Caki2 (cell line): ENCODE measurements at regions not wholly inside any gene's neighbourhood (a gene's known extent, or its start where the extent isn't known, plus 50 kb on each side); places are given as distances from the start of the nearest gene placed in this dataset.
"Not testable (repeated sequence)": the region's sequence is repeated elsewhere in the genome, so short reads cannot be mapped to it uniquely, and the experiment has no call there.

Experiments
- DNase-seq: peaks from one replicate; pipeline ENCODE4 v3.0.0-alpha.2; 2015; ENCODE audit warnings: low read depth
- in situ Hi-C: cut with HindIII; loops from 2 replicates; pipeline ENCODE4 v1.10.0; 2016; ENCODE audit warnings: low sequenced_read_pairs, low pct_unique_long_range_greater_than_20kb, mixed read lengths

DNA sequence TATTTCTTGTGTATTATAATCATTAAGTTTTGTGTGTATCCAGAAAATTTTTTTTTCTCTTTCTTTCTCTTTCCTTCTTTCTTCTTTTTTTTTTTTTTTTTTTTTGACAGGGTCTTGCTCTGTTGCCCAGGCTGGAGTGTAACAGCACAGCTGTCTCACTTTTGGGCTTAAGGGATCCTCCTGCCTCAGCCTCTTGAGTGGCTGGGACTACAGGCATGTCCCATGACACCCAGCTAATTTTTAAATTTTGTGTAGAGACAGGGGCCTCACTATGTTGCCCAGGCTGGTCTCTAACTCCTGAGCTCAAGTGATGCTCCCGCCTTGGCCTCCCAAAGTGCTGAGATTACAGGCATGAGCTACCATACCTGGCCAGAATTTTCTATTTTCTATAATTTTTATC lies 120.2 kb upstream of the LDB2 start:
- in situ Hi-C loops = not testable (repeated sequence)

DNA sequence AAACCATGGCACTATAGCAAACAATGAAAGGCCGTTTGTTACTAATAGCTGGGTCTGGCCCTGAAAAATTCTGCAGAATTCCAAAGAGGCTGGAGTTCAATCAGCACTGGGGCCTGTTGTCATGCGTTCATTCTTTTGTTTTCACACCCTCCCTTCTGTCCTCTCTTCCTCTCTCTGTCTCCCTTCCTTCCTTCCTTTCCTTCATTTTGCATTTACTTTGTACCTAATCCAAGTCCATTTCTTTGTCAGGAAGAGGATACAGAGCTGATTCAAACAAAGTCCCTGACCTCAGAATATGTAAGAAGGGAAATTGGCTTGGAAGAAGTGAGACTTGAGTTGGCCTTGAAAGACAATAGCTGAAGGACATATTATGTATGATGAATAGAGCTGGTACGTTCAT lies 119.6 kb upstream of the LDB2 start:
- in situ Hi-C loops = no loop called here
- DNase-seq = no peak

More for the DNA sequence above, 120.2 kb upstream of the LDB2 start:
- DNase-seq = not testable (repeated sequence)

DNA sequence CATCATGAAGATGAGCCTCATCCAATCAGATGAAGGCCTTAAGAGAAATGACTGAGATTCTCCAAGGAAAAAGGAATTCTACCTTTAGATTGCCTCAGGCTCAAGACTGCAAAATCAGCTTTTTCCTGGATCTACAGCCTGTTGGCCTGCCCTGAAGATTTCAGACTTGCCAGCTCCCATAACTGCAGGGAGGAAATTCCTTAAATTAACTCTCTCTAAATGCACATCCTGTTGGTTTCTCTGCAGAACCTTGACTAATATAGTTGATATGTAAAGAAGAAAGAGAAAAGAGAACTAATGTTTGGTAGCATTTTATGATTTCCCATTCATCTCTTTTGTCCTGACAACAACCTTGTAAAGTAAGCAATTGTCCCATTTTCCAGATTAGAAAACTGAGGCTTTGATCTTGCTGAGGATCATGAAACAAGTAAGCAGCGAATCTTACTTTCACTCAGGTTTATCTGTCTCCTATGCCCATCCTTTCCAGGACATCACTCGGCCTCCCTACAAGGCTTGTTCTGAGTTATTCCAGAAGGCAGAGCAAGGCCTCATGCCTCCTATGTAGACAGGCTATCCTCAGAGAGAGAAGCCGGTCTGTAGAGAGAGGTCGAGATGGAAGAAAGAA lies 115.0 kb upstream of the LDB2 start:
- no peak for DNase-seq
- in situ Hi-C loops = no loop called here

GRCh38 chr4:17012451-17012850 lies 114.0 kb upstream of the LDB2 start:
- in situ Hi-C loops = no loop called here
- DNase-seq = no peak

DNA sequence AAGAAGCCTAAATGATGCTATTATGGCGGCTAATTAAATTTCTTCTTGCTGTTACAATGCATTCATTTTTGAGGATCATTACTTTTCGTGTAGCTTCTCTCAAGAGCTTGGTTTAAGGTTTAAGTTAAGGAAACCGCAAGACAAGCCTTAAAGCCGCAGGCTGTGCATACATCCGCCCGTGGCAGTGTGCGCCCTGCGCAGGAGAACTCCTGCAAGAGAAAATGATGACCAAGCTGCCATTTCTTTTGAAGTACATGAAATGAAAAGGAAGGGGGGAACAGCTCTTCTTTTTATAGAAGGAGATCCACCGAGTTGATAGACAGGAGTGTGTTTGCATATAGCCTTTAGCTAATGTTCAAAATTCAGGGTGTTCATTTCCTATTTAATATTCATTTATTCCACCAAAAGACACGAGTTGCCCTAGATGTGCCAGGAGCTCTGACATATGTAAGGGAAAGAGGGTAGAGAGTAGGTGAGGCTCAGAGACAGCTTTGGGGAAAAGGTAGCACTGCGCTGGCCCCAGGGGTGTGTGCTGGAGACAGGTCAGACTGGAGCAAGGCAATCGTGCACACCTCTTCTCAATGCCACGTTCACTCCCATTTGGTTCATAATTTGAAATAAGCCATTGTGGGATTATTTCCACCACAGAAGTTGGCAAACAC lies 112.1 kb upstream of the LDB2 start:
- in situ Hi-C loops = no loop called here
- DNase-seq = no peak

- DNase-seq = no peak
- in situ Hi-C loops = no loop called here
Measured at GRCh38 chr4:17009871-17010367, 111.5 kb upstream of the LDB2 start.

DNA sequence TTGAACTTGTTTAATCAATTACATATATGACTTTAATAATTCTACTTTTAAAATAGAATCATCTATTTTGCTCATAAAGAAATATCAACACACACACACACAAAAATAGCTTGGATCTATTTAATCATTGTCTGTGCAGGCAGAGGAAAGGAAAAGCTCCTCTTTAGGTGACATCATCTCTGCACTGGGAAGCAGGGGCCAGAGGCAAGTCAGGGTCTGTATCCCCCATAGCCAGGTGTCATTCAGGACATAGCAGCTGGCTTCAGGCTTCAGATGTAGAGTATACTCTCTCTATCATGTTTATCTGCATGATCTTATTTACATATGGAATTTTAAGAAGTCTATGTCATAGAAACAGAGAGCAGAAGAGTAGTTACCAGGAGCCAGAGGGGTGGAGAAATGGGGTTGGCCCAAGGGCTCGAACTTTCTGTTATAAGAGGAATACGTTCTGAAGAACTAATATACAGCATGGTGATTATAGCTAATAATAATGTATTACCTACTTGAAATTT lies 110.4 kb upstream of the LDB2 start:
- in situ Hi-C loops = no loop called here
- DNase-seq = no peak

DNA sequence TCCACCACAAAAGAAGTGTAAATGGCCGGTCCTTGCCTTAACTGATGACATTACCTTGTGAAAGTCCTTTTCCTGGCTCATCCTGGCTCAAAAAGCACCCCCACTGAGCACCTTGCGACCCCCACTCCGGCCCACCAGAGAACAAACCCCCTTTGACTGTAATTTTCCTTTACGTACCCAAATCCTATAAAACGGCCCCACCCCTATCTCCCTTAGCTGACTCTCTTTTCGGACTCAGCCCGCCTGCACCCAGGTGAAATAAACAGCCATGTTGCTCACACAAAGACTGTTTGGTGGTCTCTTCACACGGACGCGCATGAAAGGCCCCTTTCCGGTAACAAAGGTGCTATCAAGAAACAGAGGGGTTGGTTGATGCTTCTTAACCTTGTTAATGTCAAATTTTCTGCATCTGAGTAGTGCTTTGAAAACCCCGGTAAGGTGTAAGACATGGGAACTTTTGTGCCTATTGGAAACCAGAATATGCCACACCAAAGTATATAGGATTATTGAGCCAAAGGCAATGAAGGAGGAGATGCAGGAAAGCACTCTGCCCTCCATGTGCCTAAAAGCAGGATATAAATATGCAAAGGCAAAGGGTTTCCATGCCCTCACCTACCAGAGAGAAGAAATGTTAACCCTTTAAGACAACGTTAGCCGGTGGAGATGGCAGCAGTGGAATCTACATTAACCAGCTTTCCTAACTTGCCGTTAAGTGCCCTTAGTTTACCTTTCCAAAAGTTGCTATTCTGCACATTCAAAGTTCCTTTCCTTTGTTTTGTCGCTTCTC lies 105.4 kb upstream of the LDB2 start:
- DNase-seq, in situ Hi-C loops: not testable (repeated sequence)

GRCh38 chr4:16995451-16995850 lies 97.0 kb upstream of the LDB2 start:
- no peak for DNase-seq
- in situ Hi-C loops = no loop called here

DNA sequence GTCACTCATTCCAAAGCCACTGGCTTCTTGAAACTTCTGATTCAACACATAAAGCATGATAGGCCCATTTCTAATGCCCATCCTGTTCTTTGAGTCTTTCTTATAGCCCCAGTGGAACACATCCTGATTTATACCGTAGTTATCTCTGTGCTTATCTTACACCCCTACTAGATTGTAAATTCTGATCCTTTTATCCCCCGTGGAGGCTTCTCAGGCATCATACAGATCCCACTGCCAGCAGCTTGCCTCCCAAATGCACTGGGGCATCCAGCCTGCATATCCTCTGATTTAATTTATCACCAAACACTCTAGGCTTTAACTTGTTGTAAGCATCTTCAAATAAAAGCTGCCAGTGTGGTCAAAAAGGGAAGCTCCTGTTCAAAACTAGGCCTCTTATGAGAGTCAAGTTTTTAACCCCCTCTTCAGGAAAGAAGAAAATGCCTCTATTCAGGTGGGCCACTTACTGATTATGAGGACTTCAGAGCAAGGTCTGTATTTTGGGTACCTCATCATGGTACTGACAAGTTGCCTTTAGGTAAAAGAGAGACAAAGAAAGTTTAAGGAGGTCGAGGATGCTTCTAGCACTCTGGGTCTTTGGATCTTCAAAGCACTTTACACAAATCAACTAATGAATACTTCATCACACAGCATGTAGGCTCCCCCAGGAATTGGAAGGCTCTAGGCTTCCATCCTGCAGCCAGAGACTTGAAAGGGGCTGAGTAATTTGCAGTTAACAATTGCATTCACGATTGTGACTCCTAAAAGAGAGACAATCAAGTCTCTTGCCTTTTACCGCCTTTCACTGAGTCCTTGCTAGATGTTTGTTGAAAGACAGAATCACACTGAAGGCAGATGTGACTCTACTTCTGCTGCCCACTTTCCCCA lies 95.8 kb upstream of the LDB2 start:
- DNase-seq = no peak
- in situ Hi-C loops = no loop called here

GRCh38 chr4:16992566-16993225 lies 94.3 kb upstream of the LDB2 start:
- DNase-seq = no peak
- in situ Hi-C loops = no loop called here

DNA sequence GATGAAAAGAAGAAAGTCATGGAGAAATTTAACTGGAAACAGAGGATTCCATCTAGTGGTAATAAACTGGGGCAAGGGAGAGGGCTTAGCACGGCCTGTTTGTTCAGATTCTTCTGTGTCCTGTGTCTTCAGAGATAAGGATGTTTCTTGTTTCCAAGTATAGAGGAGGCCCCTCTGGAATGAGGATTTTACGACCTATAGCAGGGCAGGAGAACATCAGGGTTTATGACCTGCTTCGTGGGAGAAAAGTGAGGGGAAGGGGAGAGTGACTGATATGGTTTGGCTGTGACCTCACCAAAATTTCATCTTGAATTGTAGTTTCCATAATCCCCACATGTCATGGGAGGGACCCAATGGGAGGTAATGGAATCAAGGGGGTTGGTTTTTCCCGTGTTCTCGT lies 93.0 kb upstream of the LDB2 start:
- no peak for DNase-seq
- in situ Hi-C loops = no loop called here

- DNase-seq = no peak
Measured at GRCh38 chr4:16989371-16989770, 90.9 kb upstream of the LDB2 start.

GRCh38 chr4:16988814-16989213 lies 90.4 kb upstream of the LDB2 start:
- in situ Hi-C loops = no loop called here
- no peak for DNase-seq

More at GRCh38 chr4:16989371-16989770, 90.9 kb upstream of the LDB2 start:
- in situ Hi-C loops = no loop called here

GRCh38 chr4:16977081-16977480 lies 78.6 kb upstream of the LDB2 start:
- no peak for DNase-seq
- in situ Hi-C loops = no loop called here

DNA sequence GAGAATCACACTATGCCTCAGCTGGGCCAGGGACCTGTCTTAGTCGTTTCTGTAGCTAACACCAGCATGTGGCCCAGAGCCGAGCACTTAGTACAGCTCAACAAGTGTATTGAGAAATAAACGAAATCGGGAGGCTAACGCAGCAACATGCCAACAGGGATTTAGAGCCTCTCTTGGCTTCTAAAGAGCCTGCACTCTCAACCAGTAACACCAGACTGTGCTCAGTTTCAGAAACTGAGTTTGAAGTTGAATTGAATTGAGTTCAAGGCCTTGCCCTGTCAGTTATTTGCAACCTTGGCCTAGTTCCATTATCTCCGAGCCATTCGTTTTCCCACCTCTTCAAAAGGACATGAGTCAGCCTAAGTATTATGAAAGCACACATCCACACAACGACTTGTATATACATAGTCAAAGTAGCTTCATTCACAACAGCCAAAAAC lies 71.3 kb upstream of the LDB2 start:
- in situ Hi-C loops = no loop called here
- DNase-seq = no peak

DNA sequence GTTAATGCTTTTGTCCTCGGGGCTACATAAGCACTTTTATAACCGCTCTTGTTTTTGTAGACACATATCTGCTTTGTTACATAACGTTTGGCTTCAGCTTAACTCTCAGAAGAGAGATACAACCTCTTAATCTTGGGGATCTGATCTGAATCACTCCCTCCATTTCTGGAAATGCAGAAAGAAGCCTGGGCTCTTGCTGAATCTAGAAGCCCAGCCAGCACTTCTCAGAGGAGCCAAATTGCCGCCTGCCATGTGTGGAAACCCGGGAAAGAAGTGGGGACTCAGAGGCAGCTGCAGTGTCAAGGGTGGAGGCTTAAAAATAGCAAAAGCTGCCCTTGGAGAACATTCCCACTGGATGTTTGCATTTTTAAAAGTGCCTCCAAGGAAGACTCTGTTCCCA lies 69.3 kb upstream of the LDB2 start:
- in situ Hi-C loops = no loop called here

GRCh38 chr4:16959305-16959704 lies 60.9 kb upstream of the LDB2 start:
- no peak for DNase-seq
- in situ Hi-C loops = no loop called here

More for the DNA sequence above, 69.3 kb upstream of the LDB2 start:
- no peak for DNase-seq
